IMR-90 (cell line): ENCODE measurements at regions not wholly inside any gene's neighbourhood (a gene's known extent, or its start where the extent isn't known, plus 50 kb on each side); places are given as distances from the start of the nearest gene placed in this dataset.
A peak's percentile ranks its signal among the peaks of the same experiment; 100 is the strongest.

Source experiments
- ATAC-seq: fragments of 200-7000 bp; cut with Tn5 transposase; 2 replicates; pipeline ENCODE4 v1.9.1; 2020; ENCODE audit warnings: low read depth, mild to moderate bottlenecking, moderate library complexity
- BruUV-seq: library from RNA; stranded (reverse); fragments of 400-500 nt; replicated peaks from 2 replicates; lab custom pipeline; 2021; lab: Mats Ljungman, UMichigan
- CTCF ChIA-PET: fragments of 300-600 bp; formaldehyde crosslinking; extraction: SDS; loops from one replicate; lab custom pipeline; 2021; ENCODE audit warnings: antibody characterized with exemption; lab: Yijun Ruan, JAX
- POLR2A ChIA-PET: fragments of 300-600 bp; sonication (Branson Sonifier 250); formaldehyde crosslinking; loops from one replicate; lab custom pipeline; 2022; ENCODE audit warnings: antibody characterized with exemption; ENCODE audit not compliant: unreplicated experiment; lab: Charles Lee
- DNase-seq: peaks from one replicate; pipeline ENCODE4 v3.0.0; 2013
- H2AFZ ChIP-seq: replicated peaks from 2 replicates; pipeline ENCODE3; 2013; ENCODE audit warnings: low read length, mild to moderate bottlenecking; ENCODE audit not compliant: poor library complexity
- H2AK5ac ChIP-seq: 2 replicates; pipeline ENCODE4 v1.6.1; 2013; ENCODE audit warnings: low read depth, low read length, inconsistent platforms
- H2AK9ac ChIP-seq: replicated peaks from 2 replicates; pipeline ENCODE3; 2013; ENCODE audit warnings: mild to moderate bottlenecking, low read depth, low read length, moderate library complexity; ENCODE audit not compliant: poor library complexity
- H2BK120ac ChIP-seq: 2 replicates; pipeline ENCODE4 v1.6.1; 2013; ENCODE audit warnings: low read depth, low read length, inconsistent platforms
- H2BK15ac ChIP-seq: 3 replicates; pipeline ENCODE4 v1.6.1; 2013; ENCODE audit warnings: low read depth, low read length, inconsistent platforms
- H2BK20ac ChIP-seq: 2 replicates; pipeline ENCODE4 v1.6.1; 2013; ENCODE audit warnings: low read depth, mild to moderate bottlenecking, inconsistent platforms, low read length, moderate library complexity
- H2BK5ac ChIP-seq: 2 replicates; pipeline ENCODE4 v1.6.1; 2013; ENCODE audit warnings: mild to moderate bottlenecking, low read depth, low read length, inconsistent platforms; ENCODE audit not compliant: poor library complexity, severe bottlenecking
- H3K14ac ChIP-seq: replicated peaks from 2 replicates; pipeline ENCODE4 v1.6.1; 2013; ENCODE audit warnings: low read depth, low read length, inconsistent platforms
- H3K18ac ChIP-seq: 2 replicates; pipeline ENCODE4 v1.6.1; 2013; ENCODE audit warnings: low read depth, low read length, control low read depth
- H3K23ac ChIP-seq: 2 replicates; pipeline ENCODE4 v1.6.1; 2013; ENCODE audit warnings: low read depth, low read length, inconsistent platforms
- H3K27ac ChIP-seq: 2 replicates; pipeline ENCODE4 v1.5.1; 2013; ENCODE audit warnings: mild to moderate bottlenecking, control low read depth, low read length; ENCODE audit not compliant: insufficient read depth
- H3K27me3 ChIP-seq: 2 replicates; pipeline ENCODE4 v1.6.1; 2013; ENCODE audit warnings: low read length; ENCODE audit not compliant: control insufficient read depth, insufficient read depth
- H3K36me3 ChIP-seq: 2 replicates; pipeline ENCODE4 v1.6.1; 2013; ENCODE audit warnings: low read length, mixed read lengths; ENCODE audit not compliant: control insufficient read depth, insufficient read depth
- H3K4ac ChIP-seq: 2 replicates; pipeline ENCODE4 v1.6.1; 2013; ENCODE audit warnings: low read depth, low read length, inconsistent platforms
- H3K4me1 ChIP-seq: 2 replicates; pipeline ENCODE4 v1.6.1; 2013; ENCODE audit warnings: low read length, mixed read lengths; ENCODE audit not compliant: control insufficient read depth, insufficient read depth
- H3K4me2 ChIP-seq: 2 replicates; pipeline ENCODE4 v1.6.1; 2013; ENCODE audit warnings: low read depth, mild to moderate bottlenecking, control low read depth, low read length, moderate library complexity
- H3K4me3 ChIP-seq: 2 replicates; pipeline ENCODE4 v1.5.1; 2013; ENCODE audit warnings: low read depth, mild to moderate bottlenecking, control low read depth, low read length, moderate library complexity; ENCODE audit not compliant: insufficient read depth
- H3K56ac ChIP-seq: 2 replicates; pipeline ENCODE4 v1.6.1; 2013; ENCODE audit warnings: low read length, inconsistent platforms; ENCODE audit not compliant: insufficient read depth; ENCODE audit errors: extremely low read depth
- H3K79me1 ChIP-seq, 2 experiments: 2 replicates each; pipeline ENCODE4 v1.6.1; 2013; ENCODE audit warnings: low read length in 2 of 2, inconsistent platforms in 1 of 2, low read depth in 1 of 2
- H3K9ac ChIP-seq: 2 replicates; pipeline ENCODE4 v1.6.1; 2013; ENCODE audit warnings: low read depth, low read length, control low read depth
- H3K9me1 ChIP-seq: 2 replicates; pipeline ENCODE4 v1.6.1; 2013; ENCODE audit warnings: low read length, inconsistent platforms; ENCODE audit not compliant: insufficient read depth
- H3K9me3 ChIP-seq: 2 replicates; pipeline ENCODE4 v1.6.1; 2013; ENCODE audit warnings: low read length; ENCODE audit not compliant: control insufficient read depth, insufficient read depth
- H4K20me1 ChIP-seq: 2 replicates; pipeline ENCODE4 v1.6.1; 2013; ENCODE audit warnings: low read length, inconsistent platforms; ENCODE audit not compliant: insufficient read depth
- H4K5ac ChIP-seq: 2 replicates; pipeline ENCODE4 v1.6.1; 2013; ENCODE audit warnings: mild to moderate bottlenecking, low read depth, low read length, control low read depth
- H4K8ac ChIP-seq, 2 experiments: 2 replicates each; pipeline ENCODE4 v1.6.1; 2013; ENCODE audit warnings: low read depth in 2 of 2, low read length in 2 of 2, control low read depth in 1 of 2, inconsistent platforms in 1 of 2
- H4K91ac ChIP-seq: 2 replicates; pipeline ENCODE4 v1.6.1; 2013; ENCODE audit warnings: low read depth, low read length, inconsistent platforms; ENCODE audit not compliant: insufficient read depth
- BHLHE40 ChIP-seq: fragments of 150-350 bp; IDR thresholded peaks from 2 replicates; pipeline ENCODE4 v1.6.1; 2016; ENCODE audit warnings: mild to moderate bottlenecking, low read depth, low read length
- CEBPB ChIP-seq: IDR thresholded peaks from 2 replicates; pipeline ENCODE4 v1.6.1; 2012; ENCODE audit warnings: low read depth, low read length, improper control_type of control experiment
- CHD1 ChIP-seq: IDR thresholded peaks from 2 replicates; pipeline ENCODE4 v1.6.1; 2012; ENCODE audit warnings: low read depth, low read length, improper control_type of control experiment
- ELK1 ChIP-seq: fragments of 150-350 bp; IDR thresholded peaks from 2 replicates; pipeline ENCODE4 v1.6.1; 2016; ENCODE audit warnings: low read depth, mild to moderate bottlenecking, low read length, moderate library complexity, borderline replicate concordance
- FOS ChIP-seq: fragments of 150-350 bp; IDR thresholded peaks from 2 replicates; pipeline ENCODE4 v1.6.1; 2016; ENCODE audit warnings: low read depth, low read length
- MAFK ChIP-seq: IDR thresholded peaks from 2 replicates; pipeline ENCODE4 v1.6.1; 2012; ENCODE audit warnings: low read depth, low read length, improper control_type of control experiment
- MAZ ChIP-seq: IDR thresholded peaks from 2 replicates; pipeline ENCODE4 v1.6.1; 2012; ENCODE audit warnings: low read depth, mild to moderate bottlenecking, low read length, improper control_type of control experiment, moderate library complexity, borderline replicate concordance
- MXI1 ChIP-seq: IDR thresholded peaks from 2 replicates; pipeline ENCODE4 v1.6.1; 2012; ENCODE audit warnings: low read depth, mild to moderate bottlenecking, low read length, moderate library complexity, borderline replicate concordance
- NFE2L2 ChIP-seq: fragments of 150-350 bp; IDR thresholded peaks from 2 replicates; pipeline ENCODE4 v1.6.1; 2016; ENCODE audit warnings: low read depth, mild to moderate bottlenecking, low read length
- POLR2A ChIP-seq: IDR thresholded peaks from 2 replicates; pipeline ENCODE4 v1.6.1; 2012; ENCODE audit warnings: mild to moderate bottlenecking, low read depth, low read length
- RAD21 ChIP-seq: IDR thresholded peaks from 2 replicates; pipeline ENCODE4 v1.6.1; 2012; ENCODE audit warnings: low read length, improper control_type of control experiment
- RCOR1 ChIP-seq: IDR thresholded peaks from 2 replicates; pipeline ENCODE4 v1.6.1; 2012; ENCODE audit warnings: mild to moderate bottlenecking, low read length, improper control_type of control experiment; ENCODE audit not compliant: insufficient replicate concordance
- RFX5 ChIP-seq: IDR thresholded peaks from 2 replicates; pipeline ENCODE4 v1.8.0; 2012; ENCODE audit warnings: low read depth, mild to moderate bottlenecking, low read length, moderate library complexity
- SMC3 ChIP-seq: fragments of 150-350 bp; IDR thresholded peaks from 2 replicates; pipeline ENCODE4 v1.6.1; 2016; ENCODE audit warnings: low read depth, mild to moderate bottlenecking, antibody characterized with exemption, low read length, moderate library complexity
- USF2 ChIP-seq: fragments of 150-350 bp; IDR thresholded peaks from 2 replicates; pipeline ENCODE4 v1.6.1; 2017; ENCODE audit warnings: mild to moderate bottlenecking, antibody characterized with exemption, low read length, low read depth
- WGBS, 2 experiments: methylation state at CpG; one replicate each; pipeline versions ENCODE4 v1.1.5 to v1.1.7; 2013; ENCODE audit warnings: missing lambda C conversion rate in 2 of 2; ENCODE audit not compliant: insufficient read length in 1 of 2; ENCODE audit errors: extremely low coverage in 2 of 2; 5-methylcytosine and 5-hydroxymethylcytosine counted together
- dilution Hi-C: fragments of 300-500 bp; cut with HindIII; formaldehyde crosslinking; loops from one replicate; pipeline ENCODE4 v1.14.3; 2018; ENCODE audit warnings: low sequenced_read_pairs; ENCODE audit not compliant: unreplicated experiment
- in situ Hi-C: fragments of 300-500 bp; cut with MboI; formaldehyde crosslinking; loops from 3 replicates; pipeline ENCODE4 v1.14.3; 2019; ENCODE audit warnings: low sequenced_read_pairs, inconsistent platforms, mixed read lengths
- intact Hi-C: fragments of 100-400 bp; cut with micrococcal nuclease; formaldehyde crosslinking; loops from 2 replicates; pipeline ENCODE4 v1.10.0; 2022
- TF ChIP-seq, protein P1 (sequence below): conservative IDR thresholded peaks from 2 replicates; pipeline ENCODE4 v1.5.1; 2012; ENCODE audit warnings: mild to moderate bottlenecking, low read depth, low read length, improper control_type of control experiment

DNA sequence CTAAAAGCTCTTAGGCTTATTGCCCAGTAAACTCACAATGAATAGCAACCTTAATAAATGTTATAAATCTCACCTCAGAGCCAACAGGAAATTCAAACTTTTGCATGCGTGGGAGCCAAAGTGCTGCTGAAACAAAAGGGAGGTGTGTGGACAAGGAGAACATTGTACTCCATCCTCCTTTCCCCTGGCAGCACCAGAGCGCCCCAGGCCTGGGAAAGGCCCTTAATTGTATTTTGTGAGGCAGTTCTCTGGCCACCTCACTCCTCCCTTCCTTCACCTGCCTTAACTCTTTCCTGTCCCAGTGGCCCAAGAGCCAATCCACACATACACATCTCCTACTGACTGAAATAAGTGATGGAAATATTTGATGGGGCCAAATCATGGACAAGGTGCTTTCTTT is 648.5 kb downstream of the LMO4 start:
- ChIA-PET POLR2A (no interaction called here), CTCF (no interaction called here)
- H3K4me1 ChIP-seq, result peaks cover 2% of the 10 kb centered on the region
- no peak overlapping the region for H3K4ac ChIP-seq
- H4K5ac ChIP-seq, result no peak overlapping the region
- H2BK20ac ChIP-seq, result no peak overlapping the region
- TF ChIP-seq FOS, result no peak
- no peak for TF ChIP-seq RAD21
- TF ChIP-seq RFX5, result no peak
- no peak for TF ChIP-seq NFE2L2
- TF ChIP-seq CEBPB, result no peak
- TF ChIP-seq POLR2A, result no peak
- TF ChIP-seq BHLHE40, result no peak
- TF ChIP-seq MAZ, result no peak
- no peak for TF ChIP-seq RCOR1
- TF ChIP-seq ELK1, result no peak
- no peak for TF ChIP-seq CHD1
- TF ChIP-seq MXI1, result no peak
- TF ChIP-seq, protein P1, sequence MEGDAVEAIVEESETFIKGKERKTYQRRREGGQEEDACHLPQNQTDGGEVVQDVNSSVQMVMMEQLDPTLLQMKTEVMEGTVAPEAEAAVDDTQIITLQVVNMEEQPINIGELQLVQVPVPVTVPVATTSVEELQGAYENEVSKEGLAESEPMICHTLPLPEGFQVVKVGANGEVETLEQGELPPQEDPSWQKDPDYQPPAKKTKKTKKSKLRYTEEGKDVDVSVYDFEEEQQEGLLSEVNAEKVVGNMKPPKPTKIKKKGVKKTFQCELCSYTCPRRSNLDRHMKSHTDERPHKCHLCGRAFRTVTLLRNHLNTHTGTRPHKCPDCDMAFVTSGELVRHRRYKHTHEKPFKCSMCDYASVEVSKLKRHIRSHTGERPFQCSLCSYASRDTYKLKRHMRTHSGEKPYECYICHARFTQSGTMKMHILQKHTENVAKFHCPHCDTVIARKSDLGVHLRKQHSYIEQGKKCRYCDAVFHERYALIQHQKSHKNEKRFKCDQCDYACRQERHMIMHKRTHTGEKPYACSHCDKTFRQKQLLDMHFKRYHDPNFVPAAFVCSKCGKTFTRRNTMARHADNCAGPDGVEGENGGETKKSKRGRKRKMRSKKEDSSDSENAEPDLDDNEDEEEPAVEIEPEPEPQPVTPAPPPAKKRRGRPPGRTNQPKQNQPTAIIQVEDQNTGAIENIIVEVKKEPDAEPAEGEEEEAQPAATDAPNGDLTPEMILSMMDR, result no peak
- TF ChIP-seq MAFK, result no peak
- TF ChIP-seq USF2, result no peak
- TF ChIP-seq SMC3, result no peak
- H2AFZ ChIP-seq, result peak overlapping the region; percentile 18
- H3K56ac ChIP-seq, result no peak overlapping the region
- H4K20me1 ChIP-seq, result no peaks in the 10 kb centered on the region
- intact Hi-C loops (no loop called here), in situ Hi-C loops (no loop called here), dilution Hi-C loops (no loop called here)
- no peak overlapping the region for H4K91ac ChIP-seq
- no peak overlapping the region for H2AK5ac ChIP-seq
- H3K36me3 ChIP-seq, result no peaks in the 10 kb centered on the region
- no peak overlapping the region for H3K9ac ChIP-seq
- DNase-seq (no peak), ATAC-seq (no peak)
- no peak overlapping the region for H2BK120ac ChIP-seq
- H3K79me1 ChIP-seq, result no peaks in the 10 kb centered on the region
- H2BK15ac ChIP-seq, result no peak overlapping the region
- H3K27me3 ChIP-seq, result no peaks in the 10 kb centered on the region
- no peak overlapping the region for H3K4me3 ChIP-seq
- no peak overlapping the region for H2BK5ac ChIP-seq
- H3K23ac ChIP-seq, result no peak overlapping the region
- no peak overlapping the region for H3K4me2 ChIP-seq
- WGBS, 2 experiments, result no CpG with 5 or more reads among the region's 2 CpGs
- H3K9me3 ChIP-seq, result no peaks in the 10 kb centered on the region
- no TSS peak for BruUV-seq
- no peak overlapping the region for H4K8ac ChIP-seq
- H3K27ac ChIP-seq, result no peak overlapping the region
- H3K14ac ChIP-seq, result no peak overlapping the region
- no peaks in the 10 kb centered on the region for H3K9me1 ChIP-seq
- H2AK9ac ChIP-seq, result no peak overlapping the region
- no peak overlapping the region for H3K18ac ChIP-seq
